ENCODE measurements at regions not wholly inside any gene's neighbourhood (a gene's known extent, or its start where the extent isn't known, plus 50 kb on each side); places are given as distances from the start of the nearest gene placed in this dataset.

DNA sequence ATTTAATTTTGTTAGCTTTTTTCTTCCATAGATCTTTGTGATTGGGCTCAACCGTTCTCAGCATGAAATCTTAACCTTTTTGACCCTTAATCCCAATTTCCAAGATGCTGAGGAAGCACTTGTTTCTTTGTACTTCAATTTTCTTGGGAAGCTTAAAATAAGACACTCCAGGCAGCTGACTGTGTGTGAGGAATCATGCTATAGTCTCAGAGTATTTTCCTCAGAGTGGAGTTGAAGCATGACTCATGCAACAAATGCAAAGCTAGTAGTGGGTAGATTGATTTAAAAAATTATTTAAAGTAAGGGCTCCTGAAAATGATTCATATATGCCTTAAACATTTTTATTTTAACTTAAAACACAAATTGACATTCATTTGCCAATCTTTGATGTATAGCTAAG is 168.7 kb downstream of the BTBD3 start:
- Histone ChIP-seq H3K4me1 (replicated peaks in 1 of 2; ENCODE audit: control insufficient read depth in 2 of 2, insufficient read depth in 2 of 2, low read length in 2 of 2) (no peaks in the 10 kb centered on the region), H2AFZ (ENCODE audit: low read depth, low read length) (no peak overlapping the region), H3K79me2 (ENCODE audit: control insufficient read depth, insufficient read depth, low read length) (no peaks in the 10 kb centered on the region), H3K27me3 (ENCODE audit: control insufficient read depth in 2 of 2, insufficient read depth in 2 of 2, low read length in 2 of 2) (no peaks in the 10 kb centered on the region), H3K9ac (ENCODE audit: insufficient read depth in 1 of 2, low read depth in 2 of 2, low read length in 2 of 2) (no peak overlapping the region), H3K4me2 (ENCODE audit: insufficient read depth, low read length) (no peak overlapping the region), H3K4me3 (no peak overlapping the region), H4K20me1 (replicated peaks; ENCODE audit: control insufficient read depth, insufficient read depth, low read length) (no peaks in the 10 kb centered on the region), H3K27ac (ENCODE audit: extremely low read depth, low read depth, low read length) (no peak overlapping the region), H3K9me3 (replicated peaks; ENCODE audit: control insufficient read depth, insufficient read depth, low read depth, low read length) (no peaks in the 10 kb centered on the region), H3K36me3 (ENCODE audit: control insufficient read depth, insufficient read depth, low read length) (no peaks in the 10 kb centered on the region), H3K9me1 (ENCODE audit: control insufficient read depth, insufficient read depth, low read length) (no peaks in the 10 kb centered on the region)
- TF ChIP-seq ZNF23 (CRISPR knock-in tag; IDR thresholded peaks at IDR 0.05) = no peak
- no peak for TF ChIP-seq RNF2 (IDR thresholded peaks at IDR 0.05)
- TF ChIP-seq POLR2G (IDR thresholded peaks at IDR 0.05; ENCODE audit: low read depth, low read length) = no peak
- TF ChIP-seq CC2D1A (IDR thresholded peaks at IDR 0.05) = no peak
- no peak for TF ChIP-seq ESRRA (IDR thresholded peaks at IDR 0.05; ENCODE audit: borderline replicate concordance, low read depth)
- TF ChIP-seq RBM39 (optimal IDR thresholded peaks at IDR 0.05; ENCODE audit: low read depth, low read length) = no peak
- TF ChIP-seq, protein P1, sequence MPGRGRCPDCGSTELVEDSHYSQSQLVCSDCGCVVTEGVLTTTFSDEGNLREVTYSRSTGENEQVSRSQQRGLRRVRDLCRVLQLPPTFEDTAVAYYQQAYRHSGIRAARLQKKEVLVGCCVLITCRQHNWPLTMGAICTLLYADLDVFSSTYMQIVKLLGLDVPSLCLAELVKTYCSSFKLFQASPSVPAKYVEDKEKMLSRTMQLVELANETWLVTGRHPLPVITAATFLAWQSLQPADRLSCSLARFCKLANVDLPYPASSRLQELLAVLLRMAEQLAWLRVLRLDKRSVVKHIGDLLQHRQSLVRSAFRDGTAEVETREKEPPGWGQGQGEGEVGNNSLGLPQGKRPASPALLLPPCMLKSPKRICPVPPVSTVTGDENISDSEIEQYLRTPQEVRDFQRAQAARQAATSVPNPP (IDR thresholded peaks at IDR 0.05; ENCODE audit: borderline replicate concordance, insufficient read depth, insufficient read length) = no peak
- TF ChIP-seq, protein P2, sequence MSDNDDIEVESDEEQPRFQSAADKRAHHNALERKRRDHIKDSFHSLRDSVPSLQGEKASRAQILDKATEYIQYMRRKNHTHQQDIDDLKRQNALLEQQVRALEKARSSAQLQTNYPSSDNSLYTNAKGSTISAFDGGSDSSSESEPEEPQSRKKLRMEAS (CRISPR knock-in tag; IDR thresholded peaks at IDR 0.05) = no peak
- no peak for TF ChIP-seq CREB1 (IDR thresholded peaks at IDR 0.05)
- no peak for TF ChIP-seq CREB1 (CRISPR knock-in tag; IDR thresholded peaks at IDR 0.05)
- TF ChIP-seq ZFP30 (CRISPR knock-in tag; IDR thresholded peaks at IDR 0.05; ENCODE audit: borderline replicate concordance) = no peak
- no peak for TF ChIP-seq MCM5 (IDR thresholded peaks at IDR 0.05; ENCODE audit: low read depth)
- no peak for TF ChIP-seq FIP1L1 (IDR thresholded peaks at IDR 0.05; ENCODE audit: low read depth, low read length, poor library complexity, severe bottlenecking)
- TF ChIP-seq ZNF324 (CRISPR knock-in tag; IDR thresholded peaks at IDR 0.05) = no peak
- TF ChIP-seq ZNF639 (CRISPR knock-in tag; conservative IDR thresholded peaks at IDR 0.05 in 1 of 2, IDR thresholded peaks at IDR 0.05 in 1 of 2) = no peak
- TF ChIP-seq MAFK (IDR thresholded peaks at IDR 0.05; ENCODE audit: low read length) = no peak
- no peak for TF ChIP-seq POLR2AphosphoS5 (IDR thresholded peaks at IDR 0.05; ENCODE audit: control insufficient read depth, insufficient read depth, low read depth, low read length)
- BruUV-seq (replicated peaks) = no TSS peak
- intact Hi-C loops (cut with micrococcal nuclease) (no loop called here), in situ Hi-C loops (cut with MboI) (no loop called here)
- no peak for DNase-seq (ENCODE audit: extremely low read depth in 1 of 4, low spot score in 3 of 4)
- 0% methylated on average over 1 of the region's 1 CpG for WGBS (ENCODE audit: insufficient coverage, low coverage, missing lambda C conversion rate)
- ChIA-PET POLR2A (no interaction called here), CTCF (ENCODE audit: low intra/inter-chr PET ratio) (no interaction called here)
- no peak for FAIRE-seq
- no peak for ATAC-seq
